Prostate gland (tissue), 2 donors: ENCODE measurements at regions not wholly inside any gene's neighbourhood (a gene's known extent, or its start where the extent isn't known, plus 50 kb on each side); places are given as distances from the start of the nearest gene placed in this dataset.
"Not testable (repeated sequence)": the region's sequence is repeated elsewhere in the genome, so short reads cannot be mapped to it uniquely, and the experiment has no call there.

Experiments used
- POLR2A ChIP-seq: fragments of 450-650 bp; IDR thresholded peaks from one replicate; pipeline ENCODE4 v1.6.1; 2016; ENCODE audit warnings: antibody characterized with exemption, mild to moderate bottlenecking
- POLR2AphosphoS5 ChIP-seq: sonication (generic); formaldehyde crosslinking; IDR thresholded peaks from one replicate; pipeline ENCODE4 v1.6.1; 2017; ENCODE audit warnings: antibody characterized with exemption
- TF ChIP-seq, protein P1 (sequence below), 4 experiments: fragments of 200-600 bp in 2 of 4; fragments of 450-650 bp in 2 of 4; sonication (generic) in 2 of 4; IDR thresholded peaks; 1 replicate in 3 of 4; 2 replicates in 1 of 4; pipeline ENCODE4 v1.5.1; 2016 to 2019; ENCODE audit warnings: antibody characterized with exemption in 4 of 4, mild to moderate bottlenecking in 2 of 4, moderate library complexity in 2 of 4

DNA sequence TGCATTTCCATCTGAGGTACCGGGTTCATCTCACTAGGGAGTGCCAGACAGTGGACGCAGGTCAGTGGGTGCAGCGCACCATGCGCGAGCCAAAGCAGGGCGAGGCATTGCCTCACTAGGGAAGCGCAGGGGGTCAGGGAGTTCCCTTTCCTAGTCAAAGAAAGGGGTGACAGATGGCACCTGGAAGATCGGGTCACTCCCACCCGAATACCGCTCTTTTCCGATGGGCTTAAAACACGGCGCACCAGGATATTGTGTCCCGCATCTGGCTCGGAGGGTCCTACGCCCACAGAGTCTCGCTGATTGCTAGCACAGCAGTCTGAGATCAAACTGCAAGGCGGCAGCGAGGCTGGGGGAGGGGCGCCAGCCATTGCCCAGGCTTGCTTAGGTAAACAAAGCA, 1157.1 kb downstream of the NAALADL2 start:
- TF ChIP-seq, protein P1, sequence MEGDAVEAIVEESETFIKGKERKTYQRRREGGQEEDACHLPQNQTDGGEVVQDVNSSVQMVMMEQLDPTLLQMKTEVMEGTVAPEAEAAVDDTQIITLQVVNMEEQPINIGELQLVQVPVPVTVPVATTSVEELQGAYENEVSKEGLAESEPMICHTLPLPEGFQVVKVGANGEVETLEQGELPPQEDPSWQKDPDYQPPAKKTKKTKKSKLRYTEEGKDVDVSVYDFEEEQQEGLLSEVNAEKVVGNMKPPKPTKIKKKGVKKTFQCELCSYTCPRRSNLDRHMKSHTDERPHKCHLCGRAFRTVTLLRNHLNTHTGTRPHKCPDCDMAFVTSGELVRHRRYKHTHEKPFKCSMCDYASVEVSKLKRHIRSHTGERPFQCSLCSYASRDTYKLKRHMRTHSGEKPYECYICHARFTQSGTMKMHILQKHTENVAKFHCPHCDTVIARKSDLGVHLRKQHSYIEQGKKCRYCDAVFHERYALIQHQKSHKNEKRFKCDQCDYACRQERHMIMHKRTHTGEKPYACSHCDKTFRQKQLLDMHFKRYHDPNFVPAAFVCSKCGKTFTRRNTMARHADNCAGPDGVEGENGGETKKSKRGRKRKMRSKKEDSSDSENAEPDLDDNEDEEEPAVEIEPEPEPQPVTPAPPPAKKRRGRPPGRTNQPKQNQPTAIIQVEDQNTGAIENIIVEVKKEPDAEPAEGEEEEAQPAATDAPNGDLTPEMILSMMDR (IDR thresholded peaks at IDR 0.05), result not testable (repeated sequence)
- not testable (repeated sequence) for TF ChIP-seq POLR2AphosphoS5, POLR2A
